Activated T-helper 1 cell treated with anti-CD3 and anti-CD28 coated beads, Interleukin-2, amount 50 U/mL, for 16 hours (primary cell): ENCODE measurements at regions not wholly inside any gene's neighbourhood (a gene's known extent, or its start where the extent isn't known, plus 50 kb on each side); places are given as distances from the start of the nearest gene placed in this dataset.

Experiments used
- DNase-seq, 2 donors: peaks; one replicate each; pipeline ENCODE4 v3.0.0-alpha.2; 2020; ENCODE audit warnings: low read depth in 1 of 2, low spot score in 1 of 2

- no peak for DNase-seq
Measured at GRCh38 chr3:188088948-188089685, 64.8 kb upstream of the LPP start.

GRCh38 chr3:188090620-188091309 is 63.2 kb upstream of the LPP start:
- no peak for DNase-seq

- DNase-seq, result no peak
Measured at GRCh38 chr3:188091746-188092145, 62.2 kb upstream of the LPP start.

- DNase-seq, result no peak
Measured at GRCh38 chr3:188092648-188093047, 61.3 kb upstream of the LPP start.

- no peak for DNase-seq
Measured at GRCh38 chr3:188095431-188095830, 58.5 kb upstream of the LPP start.

- no peak for DNase-seq
Measured at GRCh38 chr3:188097791-188098190, 56.2 kb upstream of the LPP start.

GRCh38 chr3:188099907-188100306 is 54.0 kb upstream of the LPP start:
- no peak for DNase-seq

- no peak for DNase-seq
Measured at GRCh38 chr3:188102861-188103547, 51.0 kb upstream of the LPP start.

GRCh38 chr3:188104050-188104449 is 49.9 kb upstream of the LPP start:
- DNase-seq, result no peak
